ENCODE measurements at regions not wholly inside any gene's neighbourhood (a gene's known extent, or its start where the extent isn't known, plus 50 kb on each side); places are given as distances from the start of the nearest gene placed in this dataset.

GRCh38 chr6:128573036-128573435 lies 52.6 kb upstream of the PTPRK start:
- TF ChIP-seq ZBED1 (IDR thresholded peaks at IDR 0.05), result no peak
- no peak for TF ChIP-seq ILK (tag; IDR thresholded peaks at IDR 0.05; ENCODE audit: borderline replicate concordance, low read depth)
- no peak for TF ChIP-seq NUFIP1 (IDR thresholded peaks at IDR 0.05; ENCODE audit: partially characterized antibody)
- TF ChIP-seq, protein P1, sequence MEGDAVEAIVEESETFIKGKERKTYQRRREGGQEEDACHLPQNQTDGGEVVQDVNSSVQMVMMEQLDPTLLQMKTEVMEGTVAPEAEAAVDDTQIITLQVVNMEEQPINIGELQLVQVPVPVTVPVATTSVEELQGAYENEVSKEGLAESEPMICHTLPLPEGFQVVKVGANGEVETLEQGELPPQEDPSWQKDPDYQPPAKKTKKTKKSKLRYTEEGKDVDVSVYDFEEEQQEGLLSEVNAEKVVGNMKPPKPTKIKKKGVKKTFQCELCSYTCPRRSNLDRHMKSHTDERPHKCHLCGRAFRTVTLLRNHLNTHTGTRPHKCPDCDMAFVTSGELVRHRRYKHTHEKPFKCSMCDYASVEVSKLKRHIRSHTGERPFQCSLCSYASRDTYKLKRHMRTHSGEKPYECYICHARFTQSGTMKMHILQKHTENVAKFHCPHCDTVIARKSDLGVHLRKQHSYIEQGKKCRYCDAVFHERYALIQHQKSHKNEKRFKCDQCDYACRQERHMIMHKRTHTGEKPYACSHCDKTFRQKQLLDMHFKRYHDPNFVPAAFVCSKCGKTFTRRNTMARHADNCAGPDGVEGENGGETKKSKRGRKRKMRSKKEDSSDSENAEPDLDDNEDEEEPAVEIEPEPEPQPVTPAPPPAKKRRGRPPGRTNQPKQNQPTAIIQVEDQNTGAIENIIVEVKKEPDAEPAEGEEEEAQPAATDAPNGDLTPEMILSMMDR (IDR thresholded peaks at IDR 0.05 in 2 of 3, conservative IDR thresholded peaks at IDR 0.05 in 1 of 3; ENCODE audit: insufficient read depth in 2 of 3, low read depth in 1 of 3, low read length in 3 of 3), result no peak
- TF ChIP-seq RAD21 (CRISPR knock-in tag; conservative IDR thresholded peaks at IDR 0.05 in 1 of 2, IDR thresholded peaks at IDR 0.05 in 1 of 2), result no peak
- TF ChIP-seq USF2 (CRISPR knock-in tag; IDR thresholded peaks at IDR 0.05), result no peak
- TF ChIP-seq KDM1A (IDR thresholded peaks at IDR 0.05), result no peak
- TF ChIP-seq CEBPZ (IDR thresholded peaks at IDR 0.05; ENCODE audit: borderline replicate concordance, low read depth, low read length), result no peak
- no peak for TF ChIP-seq ARNT (IDR thresholded peaks at IDR 0.05)
- no peak for TF ChIP-seq PCBP2 (IDR thresholded peaks at IDR 0.05; ENCODE audit: low read depth, low read length, poor library complexity, severe bottlenecking)
- no peak for TF ChIP-seq PHB2 (IDR thresholded peaks at IDR 0.05; ENCODE audit: low read depth)
- TF ChIP-seq ZNF324 (CRISPR knock-in tag; IDR thresholded peaks at IDR 0.05), result no peak
- TF ChIP-seq, protein P2, sequence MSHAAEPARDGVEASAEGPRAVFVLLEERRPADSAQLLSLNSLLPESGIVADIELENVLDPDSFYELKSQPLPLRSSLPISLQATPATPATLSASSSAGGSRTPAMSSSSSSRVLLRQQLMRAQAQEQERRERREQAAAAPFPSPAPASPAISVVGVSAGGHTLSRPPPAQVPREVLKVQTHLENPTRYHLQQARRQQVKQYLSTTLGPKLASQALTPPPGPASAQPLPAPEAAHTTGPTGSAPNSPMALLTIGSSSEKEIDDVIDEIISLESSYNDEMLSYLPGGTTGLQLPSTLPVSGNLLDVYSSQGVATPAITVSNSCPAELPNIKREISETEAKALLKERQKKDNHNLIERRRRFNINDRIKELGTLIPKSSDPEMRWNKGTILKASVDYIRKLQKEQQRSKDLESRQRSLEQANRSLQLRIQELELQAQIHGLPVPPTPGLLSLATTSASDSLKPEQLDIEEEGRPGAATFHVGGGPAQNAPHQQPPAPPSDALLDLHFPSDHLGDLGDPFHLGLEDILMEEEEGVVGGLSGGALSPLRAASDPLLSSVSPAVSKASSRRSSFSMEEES (CRISPR knock-in tag; IDR thresholded peaks at IDR 0.05), result no peak
